Osteoblast (primary cell): ENCODE measurements at regions not wholly inside any gene's neighbourhood (a gene's known extent, or its start where the extent isn't known, plus 50 kb on each side); places are given as distances from the start of the nearest gene placed in this dataset.

Source experiments
- DNase-seq: peaks from one replicate; pipeline ENCODE4 v3.0.0; 2011; ENCODE audit warnings: low spot score, mixed read lengths; ENCODE audit not compliant: insufficient read length; ENCODE audit errors: missing footprints
- H2AFZ ChIP-seq: 2 replicates; pipeline ENCODE4 v1.6.0; 2011; ENCODE audit warnings: mild to moderate bottlenecking, low read length
- H3K27ac ChIP-seq: 2 replicates; pipeline ENCODE4 v1.5.1; 2011; ENCODE audit warnings: mild to moderate bottlenecking, low read depth, low read length, moderate library complexity
- H3K27me3 ChIP-seq: 2 replicates; pipeline ENCODE4 v1.6.0; 2012; ENCODE audit warnings: mild to moderate bottlenecking, control low read depth, inconsistent platforms, low read length, moderate library complexity; ENCODE audit not compliant: insufficient read depth
- H3K36me3 ChIP-seq: 2 replicates; pipeline ENCODE4 v1.5.1; 2011; ENCODE audit warnings: mild to moderate bottlenecking, low read length, control low read depth, moderate library complexity; ENCODE audit not compliant: insufficient read depth
- H3K4me1 ChIP-seq: 2 replicates; pipeline ENCODE4 v1.5.1; 2011; ENCODE audit warnings: mild to moderate bottlenecking, low read length, control low read depth, moderate library complexity; ENCODE audit not compliant: insufficient read depth
- H3K4me2 ChIP-seq: 2 replicates; pipeline ENCODE4 v1.6.0; 2011; ENCODE audit warnings: mild to moderate bottlenecking, low read length; ENCODE audit not compliant: insufficient read depth
- H3K4me3 ChIP-seq: fragments of 200-600 bp; sonication (generic); 3 replicates; pipeline ENCODE4 v1.5.1; 2012; ENCODE audit warnings: mild to moderate bottlenecking, low read length, inconsistent platforms; ENCODE audit not compliant: insufficient read depth
- H3K79me2 ChIP-seq: 2 replicates; pipeline ENCODE4 v1.6.0; 2012; ENCODE audit warnings: mild to moderate bottlenecking, low read length, control low read depth, inconsistent platforms; ENCODE audit not compliant: insufficient read depth
- H3K9me3 ChIP-seq: 2 replicates; pipeline ENCODE4 v1.5.1; 2011; ENCODE audit warnings: low read depth, low read length, control low read depth
- H4K20me1 ChIP-seq: 2 replicates; pipeline ENCODE4 v1.6.0; 2012; ENCODE audit warnings: mild to moderate bottlenecking, low read length, control low read depth; ENCODE audit not compliant: insufficient read depth
- TF ChIP-seq, protein P1 (sequence below): IDR thresholded peaks from 2 replicates; pipeline ENCODE4 v1.5.1; 2011; ENCODE audit warnings: mild to moderate bottlenecking, low read depth, low read length, moderate library complexity; ENCODE audit errors: extremely low read depth

DNA sequence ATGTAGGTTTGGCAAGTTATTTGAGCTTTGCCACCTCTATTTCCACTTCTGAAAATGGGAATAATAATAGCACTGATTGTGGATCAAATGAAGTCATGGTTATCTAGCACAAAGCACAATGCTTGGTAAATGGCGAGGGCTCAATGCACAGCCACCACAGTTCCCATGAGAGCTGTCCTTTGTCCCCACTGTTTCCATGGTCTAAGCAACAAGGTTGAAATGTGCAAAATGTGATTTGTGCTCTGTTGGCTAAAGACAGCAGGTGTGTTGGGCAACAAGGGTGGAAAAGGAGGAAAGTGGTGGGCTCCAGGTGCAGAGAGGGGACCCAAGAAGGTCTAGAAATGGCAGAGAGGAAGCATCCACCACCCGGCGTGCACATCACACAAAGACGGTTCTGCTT, 200.5 kb downstream of the TRIM29 start:
- no peak overlapping the region for H3K27ac ChIP-seq

DNA sequence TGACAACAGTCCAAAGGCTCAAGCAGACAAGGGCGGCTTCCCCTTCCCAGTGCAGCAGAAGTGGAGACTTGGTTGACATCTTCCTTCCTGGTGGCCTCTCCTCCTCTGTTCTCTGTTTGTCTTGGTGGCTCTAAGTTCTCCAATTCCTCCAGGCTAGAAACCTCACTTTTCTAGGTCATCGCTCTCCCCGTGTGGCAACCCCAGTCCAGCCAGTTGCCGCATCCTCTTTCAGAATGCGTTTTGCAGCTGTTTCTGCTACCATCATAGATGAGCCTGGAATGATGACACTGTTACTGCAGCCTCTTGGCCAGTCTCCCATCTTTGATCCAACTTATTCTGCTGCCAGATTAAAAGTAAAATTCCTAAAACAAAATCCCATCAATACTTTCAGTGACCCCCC, 201.5 kb downstream of the TRIM29 start:
- Histone ChIP-seq H3K36me3 (no peaks in the 10 kb centered on the region), H3K4me1 (no peaks in the 10 kb centered on the region), H2AFZ (no peak overlapping the region), H3K4me3 (no peak overlapping the region), H3K27me3 (peaks cover under 1% of the 10 kb centered on the region), H4K20me1 (no peaks in the 10 kb centered on the region), H3K4me2 (no peak overlapping the region), H3K27ac (no peak overlapping the region), H3K79me2 (no peaks in the 10 kb centered on the region), H3K9me3 (no peaks in the 10 kb centered on the region)
- TF ChIP-seq, protein P1, sequence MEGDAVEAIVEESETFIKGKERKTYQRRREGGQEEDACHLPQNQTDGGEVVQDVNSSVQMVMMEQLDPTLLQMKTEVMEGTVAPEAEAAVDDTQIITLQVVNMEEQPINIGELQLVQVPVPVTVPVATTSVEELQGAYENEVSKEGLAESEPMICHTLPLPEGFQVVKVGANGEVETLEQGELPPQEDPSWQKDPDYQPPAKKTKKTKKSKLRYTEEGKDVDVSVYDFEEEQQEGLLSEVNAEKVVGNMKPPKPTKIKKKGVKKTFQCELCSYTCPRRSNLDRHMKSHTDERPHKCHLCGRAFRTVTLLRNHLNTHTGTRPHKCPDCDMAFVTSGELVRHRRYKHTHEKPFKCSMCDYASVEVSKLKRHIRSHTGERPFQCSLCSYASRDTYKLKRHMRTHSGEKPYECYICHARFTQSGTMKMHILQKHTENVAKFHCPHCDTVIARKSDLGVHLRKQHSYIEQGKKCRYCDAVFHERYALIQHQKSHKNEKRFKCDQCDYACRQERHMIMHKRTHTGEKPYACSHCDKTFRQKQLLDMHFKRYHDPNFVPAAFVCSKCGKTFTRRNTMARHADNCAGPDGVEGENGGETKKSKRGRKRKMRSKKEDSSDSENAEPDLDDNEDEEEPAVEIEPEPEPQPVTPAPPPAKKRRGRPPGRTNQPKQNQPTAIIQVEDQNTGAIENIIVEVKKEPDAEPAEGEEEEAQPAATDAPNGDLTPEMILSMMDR, result no peak
- DNase-seq, result no peak

More for the DNA sequence above, 200.5 kb downstream of the TRIM29 start:
- Histone ChIP-seq H3K79me2 (no peaks in the 10 kb centered on the region), H3K27me3 (no peaks in the 10 kb centered on the region), H4K20me1 (no peaks in the 10 kb centered on the region), H3K4me2 (no peak overlapping the region), H2AFZ (no peak overlapping the region), H3K36me3 (no peaks in the 10 kb centered on the region), H3K9me3 (no peaks in the 10 kb centered on the region), H3K4me1 (no peaks in the 10 kb centered on the region), H3K4me3 (no peak overlapping the region)
- DNase-seq, result no peak
- TF ChIP-seq, protein P1, result no peak

DNA sequence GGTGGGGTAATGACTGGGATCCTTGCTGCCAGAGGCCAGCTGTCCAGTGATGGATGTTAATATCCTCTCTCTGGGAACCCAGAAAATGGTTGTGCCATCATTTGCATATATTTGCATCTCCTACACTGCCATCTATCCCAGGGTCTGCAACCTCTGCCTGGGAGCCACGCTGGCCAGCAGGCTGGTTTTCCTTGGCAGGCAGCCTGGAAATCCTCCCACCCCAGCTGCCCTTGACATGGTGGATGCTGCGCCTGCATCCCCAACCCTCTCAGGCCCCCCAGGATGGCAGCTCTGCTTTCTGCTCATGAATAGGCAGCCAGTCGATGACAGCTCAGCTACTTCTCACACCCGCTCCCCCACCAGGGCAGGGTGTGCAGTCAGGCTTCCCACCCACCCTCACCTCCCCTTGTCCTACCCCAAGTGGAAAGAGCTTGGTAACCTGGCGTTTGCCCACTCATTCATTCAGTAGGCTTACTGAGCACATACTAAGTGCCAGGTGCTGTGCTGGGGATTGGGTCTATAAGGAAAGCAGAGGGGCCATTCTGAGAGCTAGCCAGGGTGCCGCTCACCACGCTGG, 202.5 kb downstream of the TRIM29 start:
- TF ChIP-seq, protein P1, result no peak
- H3K4me3 ChIP-seq, result no peak overlapping the region

GRCh38 chr11:119934866-119935265, 203.0 kb downstream of the TRIM29 start:
- Histone ChIP-seq H3K27me3 (peaks cover 7% of the 10 kb centered on the region), H3K4me2 (no peak overlapping the region), H3K4me1 (no peaks in the 10 kb centered on the region), H3K9me3 (no peaks in the 10 kb centered on the region), H3K27ac (no peak overlapping the region), H2AFZ (no peak overlapping the region), H3K79me2 (no peaks in the 10 kb centered on the region), H4K20me1 (no peaks in the 10 kb centered on the region), H3K4me3 (no peak overlapping the region), H3K36me3 (no peaks in the 10 kb centered on the region)
- TF ChIP-seq, protein P1, result no peak
- no peak for DNase-seq

More for the DNA sequence above, 202.5 kb downstream of the TRIM29 start:
- DNase-seq, result no peak
- Histone ChIP-seq H3K4me2 (no peak overlapping the region), H3K9me3 (no peaks in the 10 kb centered on the region), H4K20me1 (no peaks in the 10 kb centered on the region), H3K4me1 (no peaks in the 10 kb centered on the region), H3K27ac (no peak overlapping the region), H3K36me3 (no peaks in the 10 kb centered on the region), H3K79me2 (no peaks in the 10 kb centered on the region), H2AFZ (no peak overlapping the region), H3K27me3 (peaks cover 7% of the 10 kb centered on the region)
